ENCODE measurements at regions not wholly inside any gene's neighbourhood (a gene's known extent, or its start where the extent isn't known, plus 50 kb on each side); places are given as distances from the start of the nearest gene placed in this dataset.

- Histone ChIP-seq H3K4me2 (no peak overlapping the region), H3K4me1 (ENCODE audit: insufficient read depth) (no peaks in the 10 kb centered on the region), H3K79me2 (replicated peaks; ENCODE audit: insufficient read depth) (no peaks in the 10 kb centered on the region), H2AFZ (no peak overlapping the region), H3K36me3 (ENCODE audit: insufficient read depth) (no peaks in the 10 kb centered on the region), H3K9me2 (ENCODE audit: insufficient read depth) (0 out of 2 replicates have a peak, but pooled peaks cover 8% of the 10 kb centered on the region), H3K27me3 (ENCODE audit: insufficient read depth) (no peaks in the 10 kb centered on the region), H3K4me3 (no peak overlapping the region), H4K20me1 (replicated peaks; ENCODE audit: insufficient read depth) (no peaks in the 10 kb centered on the region), H3F3A (replicated peaks; ENCODE audit: low read depth) (no peaks in the 10 kb centered on the region), H3K27ac (ENCODE audit: low read depth) (no peak overlapping the region)
- Mint-ChIP-seq H3K36me3 (ENCODE audit: low read depth) (no peaks in the 10 kb centered on the region), H3K27me3 (ENCODE audit: insufficient read depth, low read depth, poor library complexity) (peaks cover 4% of the 10 kb centered on the region), H3K4me1 (no peaks in the 10 kb centered on the region), H3K9me3 (peaks cover 3% of the 10 kb centered on the region; the same call in 1 of the 3 replicates), H3K4me3 (no peak overlapping the region), H3K27ac (no peak overlapping the region)
- no peak for DNase-seq (ENCODE audit: low spot score)
- TF ChIP-seq EZH2phosphoT487 (IDR thresholded peaks at IDR 0.05; ENCODE audit: unreplicated experiment) (no peak), REST (IDR thresholded peaks at IDR 0.05; ENCODE audit: unreplicated experiment) (no peak), ZNF114 (CRISPR knock-in tag; IDR thresholded peaks at IDR 0.05) (no peak), ZNF331 (CRISPR knock-in tag; IDR thresholded peaks at IDR 0.05; ENCODE audit: low read depth) (no peak), JUNB (IDR thresholded peaks at IDR 0.05; ENCODE audit: unreplicated experiment) (no peak), NANOG (IDR thresholded peaks at IDR 0.05; ENCODE audit: borderline replicate concordance) (no peak), POLR2AphosphoS5 (IDR thresholded peaks at IDR 0.05; ENCODE audit: low read depth) (no peak), ZNF462 (CRISPR knock-in tag; IDR thresholded peaks at IDR 0.05) (no peak), EZH2 (IDR thresholded peaks at IDR 0.05; ENCODE audit: low read depth, unreplicated experiment) (no peak), CTCF (conservative IDR thresholded peaks at IDR 0.05; ENCODE audit: low read depth in 2 of 2) (no peak), ETS1 (IDR thresholded peaks at IDR 0.05) (no peak), STAT1 (IDR thresholded peaks at IDR 0.05; ENCODE audit: unreplicated experiment) (no peak), CREB1 (CRISPR knock-in tag; IDR thresholded peaks at IDR 0.05; ENCODE audit: low read depth) (no peak)
- no peak for ATAC-seq
Observed at GRCh38 chr21:38897532-38898421, 92.0 kb downstream of the ETS2 start.
